ENCODE measurements at regions not wholly inside any gene's neighbourhood (a gene's known extent, or its start where the extent isn't known, plus 50 kb on each side); places are given as distances from the start of the nearest gene placed in this dataset.

DNA sequence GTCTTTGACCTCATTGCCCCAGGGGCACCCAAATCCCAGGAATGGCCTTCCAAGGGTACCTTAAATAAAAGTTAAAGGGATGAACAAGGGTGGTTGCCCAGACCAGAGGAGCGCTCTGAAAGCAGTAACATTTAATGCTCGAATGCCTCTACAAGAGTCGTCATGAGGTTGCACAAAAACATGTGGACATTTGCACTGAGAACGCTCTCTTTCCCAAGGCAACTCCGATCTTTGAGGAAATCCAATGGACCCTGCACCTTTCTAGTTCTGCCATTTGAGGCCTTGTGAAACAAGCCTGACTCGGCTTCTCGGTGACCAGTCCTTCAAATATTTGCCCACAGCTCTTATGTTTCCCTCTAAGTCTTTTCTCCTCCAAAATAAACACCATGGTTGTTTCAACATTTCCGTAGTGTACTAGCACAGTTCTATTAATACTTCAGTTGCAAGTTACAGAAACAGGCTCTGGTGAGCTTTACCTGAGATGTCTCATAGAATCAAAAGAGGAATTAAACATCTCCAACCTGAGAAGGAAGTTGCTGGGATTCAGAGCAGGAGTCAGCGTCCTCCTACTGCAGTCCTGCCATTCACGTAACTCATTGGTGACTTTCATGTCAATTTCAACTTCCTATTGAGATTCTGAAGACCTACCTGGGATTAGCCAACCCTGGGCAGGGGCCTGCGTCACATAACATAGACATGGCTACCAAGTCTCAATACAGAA, 168.8 kb upstream of the RAI14 start:
- in situ Hi-C loops (cut with HindIII; ENCODE audit: low pct_unique_long_range_greater_than_20kb, low sequenced_read_pairs): no loop called here

DNA sequence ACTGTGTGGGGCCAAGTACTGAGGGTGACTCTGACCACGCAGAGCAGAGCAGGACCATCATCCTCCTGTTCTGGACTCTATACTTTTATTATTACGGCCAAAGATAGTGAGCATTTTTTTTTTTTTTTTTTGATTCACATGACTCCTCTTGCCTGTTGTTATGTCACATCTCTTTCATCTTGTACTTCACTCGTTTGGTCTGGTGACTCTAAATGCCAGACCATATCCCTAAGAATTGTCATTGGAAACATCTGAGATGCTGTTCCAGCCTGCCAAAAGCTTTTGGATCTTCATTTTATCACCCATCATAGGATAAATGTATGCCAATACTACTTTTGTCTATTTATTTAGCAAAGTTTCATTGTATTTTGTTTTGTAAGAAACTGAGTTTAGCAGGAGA, 168.2 kb upstream of the RAI14 start:
- in situ Hi-C loops (cut with HindIII; ENCODE audit: low pct_unique_long_range_greater_than_20kb, low sequenced_read_pairs): no loop called here
- no peak for DNase-seq (ENCODE audit: low read depth, low spot score)

More for the DNA sequence above, 168.8 kb upstream of the RAI14 start:
- DNase-seq (ENCODE audit: low read depth, low spot score): no peak

DNA sequence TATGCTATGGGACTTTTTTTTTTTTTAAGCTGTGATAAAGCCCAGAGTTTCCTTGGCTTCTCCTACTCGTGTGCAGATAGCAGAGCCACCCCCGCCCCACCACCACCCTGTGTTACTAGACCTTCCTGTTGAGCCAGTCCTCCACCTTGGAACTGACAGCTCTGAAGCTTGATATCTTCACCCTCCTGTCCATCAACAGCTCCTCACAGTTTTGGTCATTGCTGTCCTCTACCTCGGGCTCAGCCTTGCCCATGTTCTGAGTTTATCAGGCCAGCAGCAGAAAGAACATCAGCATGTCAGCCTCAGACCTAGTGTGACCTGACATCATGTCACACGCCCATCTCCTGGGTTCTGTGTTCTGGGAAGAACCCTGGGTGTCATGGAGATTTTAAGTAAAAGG, 167.1 kb upstream of the RAI14 start:
- no peak for DNase-seq (ENCODE audit: low read depth, low spot score)
- in situ Hi-C loops (cut with HindIII; ENCODE audit: low pct_unique_long_range_greater_than_20kb, low sequenced_read_pairs): no loop called here

- DNase-seq (ENCODE audit: low read depth, low spot score): no peak
- in situ Hi-C loops (cut with HindIII; ENCODE audit: low pct_unique_long_range_greater_than_20kb, low sequenced_read_pairs): no loop called here
These were observed 165.4 kb upstream of the RAI14 start for GRCh38 chr5:34490506-34491250.

- DNase-seq (ENCODE audit: low read depth, low spot score): no peak
- in situ Hi-C loops (cut with HindIII; ENCODE audit: low pct_unique_long_range_greater_than_20kb, low sequenced_read_pairs): no loop called here
These were observed 164.9 kb upstream of the RAI14 start for GRCh38 chr5:34491251-34491620.

DNA sequence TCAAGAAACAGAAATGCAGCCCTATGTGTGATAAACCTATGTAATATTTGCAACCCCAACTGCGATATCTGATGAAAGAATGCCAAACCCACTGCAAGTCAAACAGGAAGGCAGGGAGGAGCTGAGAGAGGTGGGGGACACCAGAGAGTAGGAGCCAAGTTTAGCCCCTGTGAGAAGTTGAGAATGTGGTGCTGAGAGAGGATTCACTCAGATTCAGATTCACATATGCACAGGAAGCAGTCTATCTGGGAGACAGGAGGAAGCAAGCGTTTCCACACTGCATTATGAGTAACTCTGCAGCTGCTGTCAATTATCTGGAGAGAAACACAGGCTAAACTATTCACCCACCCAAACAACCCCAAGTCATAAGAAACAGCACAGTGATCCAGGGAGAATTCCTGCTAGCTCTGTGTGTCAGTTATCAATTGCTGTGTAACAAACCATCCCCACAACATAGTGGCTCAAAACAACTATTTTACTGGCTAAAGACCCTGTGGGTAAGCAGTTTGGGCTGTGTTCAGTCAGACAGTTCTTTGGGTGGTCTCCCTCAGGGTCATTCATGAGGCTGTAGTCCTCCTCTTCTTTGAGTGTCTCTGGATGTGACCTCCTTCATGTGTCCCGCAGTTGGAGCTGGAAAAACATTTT, 161.9 kb upstream of the RAI14 start:
- in situ Hi-C loops (cut with HindIII; ENCODE audit: low pct_unique_long_range_greater_than_20kb, low sequenced_read_pairs): no loop called here
- no peak for DNase-seq (ENCODE audit: low read depth, low spot score)

DNA sequence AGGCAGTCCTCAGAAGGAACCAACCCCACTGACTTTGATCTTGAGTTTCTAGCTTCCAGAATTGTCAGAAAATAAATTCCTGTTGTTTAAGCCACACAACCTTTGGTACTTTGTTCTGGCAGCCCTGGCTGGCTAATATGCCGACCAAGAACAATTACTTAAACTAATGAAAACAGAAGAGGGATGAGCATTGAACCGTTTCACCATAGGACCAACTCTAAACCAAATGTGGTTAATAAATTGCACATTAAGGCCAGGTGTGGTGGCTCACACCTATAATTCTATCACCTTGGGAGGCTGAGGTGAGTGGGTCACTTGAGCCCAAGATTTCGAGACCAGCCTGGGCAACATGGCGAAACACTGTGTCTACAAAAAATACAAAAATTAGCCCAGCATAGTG, 160.9 kb upstream of the RAI14 start:
- DNase-seq (ENCODE audit: low read depth, low spot score): no peak
- in situ Hi-C loops (cut with HindIII; ENCODE audit: low pct_unique_long_range_greater_than_20kb, low sequenced_read_pairs): no loop called here

- no peak for DNase-seq (ENCODE audit: low read depth, low spot score)
- in situ Hi-C loops (cut with HindIII; ENCODE audit: low pct_unique_long_range_greater_than_20kb, low sequenced_read_pairs): no loop called here
These were observed 159.9 kb upstream of the RAI14 start for GRCh38 chr5:34496260-34496691.

GRCh38 chr5:34496701-34497469, 159.2 kb upstream of the RAI14 start:
- in situ Hi-C loops (cut with HindIII; ENCODE audit: low pct_unique_long_range_greater_than_20kb, low sequenced_read_pairs): no loop called here
- DNase-seq (ENCODE audit: low read depth, low spot score): no peak

- in situ Hi-C loops (cut with HindIII; ENCODE audit: low pct_unique_long_range_greater_than_20kb, low sequenced_read_pairs): no loop called here
- no peak for DNase-seq (ENCODE audit: low read depth, low spot score)
These were observed 158.7 kb upstream of the RAI14 start for GRCh38 chr5:34497470-34497808.

- no peak for DNase-seq (ENCODE audit: low read depth, low spot score)
- in situ Hi-C loops (cut with HindIII; ENCODE audit: low pct_unique_long_range_greater_than_20kb, low sequenced_read_pairs): no loop called here
These were observed 157.6 kb upstream of the RAI14 start for GRCh38 chr5:34498572-34498971.

DNA sequence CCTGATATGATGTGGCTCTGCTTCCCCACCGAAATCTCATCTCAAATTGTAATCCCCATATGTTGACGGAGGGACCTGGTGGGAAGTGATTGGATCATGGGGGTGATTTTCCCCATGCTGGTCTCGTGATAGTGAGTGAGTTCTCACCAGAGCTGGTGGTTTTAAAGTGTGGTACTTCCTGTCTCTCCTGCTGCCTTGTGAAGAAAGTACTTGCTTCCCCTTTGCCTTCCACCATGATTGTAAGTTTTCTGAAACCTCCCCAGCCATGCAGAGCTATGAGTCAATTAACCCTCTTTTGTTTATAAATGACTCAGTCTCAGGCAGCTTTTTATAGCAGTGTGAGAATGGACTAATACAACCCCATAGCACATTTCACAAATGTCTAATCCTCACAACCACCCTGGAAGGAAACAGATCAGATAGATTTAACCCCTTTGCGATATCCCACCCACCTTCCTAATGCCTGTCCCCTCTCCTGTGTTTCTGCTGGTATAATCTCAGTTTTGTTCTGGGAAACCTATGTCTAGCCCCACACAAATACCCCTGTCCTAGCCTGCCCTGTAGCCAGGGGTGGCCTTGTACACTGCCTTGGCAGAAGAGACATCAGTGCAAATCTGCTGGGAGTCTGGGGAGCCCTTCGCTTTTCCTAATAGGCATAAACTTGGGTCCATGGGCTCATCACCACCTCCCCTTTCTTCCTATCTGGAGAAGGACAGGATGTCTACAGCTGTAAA, 157.0 kb upstream of the RAI14 start:
- peak; percentile 33 for DNase-seq (ENCODE audit: low read depth, low spot score)
- in situ Hi-C loops (cut with HindIII; ENCODE audit: low pct_unique_long_range_greater_than_20kb, low sequenced_read_pairs): no loop called here

DNA sequence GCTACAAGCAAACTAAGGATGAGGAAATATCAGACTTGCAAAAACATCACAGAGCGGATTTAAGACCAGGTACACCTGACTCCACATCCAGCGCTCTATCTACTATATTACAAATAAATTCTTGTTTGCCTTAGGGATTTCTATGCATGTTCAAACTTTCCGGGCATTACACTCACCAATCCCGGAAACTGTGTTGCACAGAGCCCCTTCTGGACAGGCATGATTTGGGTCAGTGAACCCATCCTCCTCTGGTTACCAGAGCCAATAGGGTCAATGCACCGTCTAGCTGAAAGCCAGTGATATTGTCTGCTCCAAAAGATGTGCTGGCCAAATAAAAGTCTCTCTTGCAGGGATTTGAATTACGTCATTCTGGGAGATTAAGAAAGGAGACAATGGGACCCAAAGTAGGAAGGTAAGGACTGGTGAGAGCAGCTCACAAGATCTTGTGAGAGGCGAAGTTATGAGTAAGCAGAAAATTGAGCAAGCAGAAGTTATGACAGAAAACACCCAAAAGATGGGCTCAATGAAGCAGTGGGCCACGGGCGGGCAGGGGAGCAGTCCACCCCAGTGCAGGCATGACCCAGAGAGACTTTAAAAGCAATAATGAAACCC, 155.8 kb upstream of the RAI14 start:
- in situ Hi-C loops (cut with HindIII; ENCODE audit: low pct_unique_long_range_greater_than_20kb, low sequenced_read_pairs): no loop called here
- DNase-seq (ENCODE audit: low read depth, low spot score): no peak

GRCh38 chr5:34501016-34501415, 155.1 kb upstream of the RAI14 start:
- DNase-seq (ENCODE audit: low read depth, low spot score): no peak
- in situ Hi-C loops (cut with HindIII; ENCODE audit: low pct_unique_long_range_greater_than_20kb, low sequenced_read_pairs): no loop called here

DNA sequence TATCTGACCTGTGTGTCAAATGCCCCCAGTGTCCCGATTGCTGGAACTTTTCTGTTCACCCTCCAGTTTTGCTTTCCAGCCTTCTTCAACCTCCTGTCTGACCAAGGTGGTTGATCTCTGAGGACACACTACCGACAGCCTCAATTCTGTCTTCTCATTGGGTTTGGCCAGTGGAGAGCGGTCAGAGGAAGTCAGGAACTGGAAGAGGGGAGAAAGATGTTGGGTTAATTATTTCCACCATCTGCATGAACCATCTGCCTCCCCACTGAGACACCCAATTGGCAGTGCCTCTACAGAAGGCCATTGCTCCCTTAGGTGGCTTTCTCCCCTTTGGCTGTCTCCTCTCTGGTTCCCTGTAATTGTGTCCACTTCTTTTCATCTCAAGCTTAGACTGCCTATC, 154.3 kb upstream of the RAI14 start:
- in situ Hi-C loops (cut with HindIII; ENCODE audit: low pct_unique_long_range_greater_than_20kb, low sequenced_read_pairs): no loop called here
- DNase-seq (ENCODE audit: low read depth, low spot score): no peak

DNA sequence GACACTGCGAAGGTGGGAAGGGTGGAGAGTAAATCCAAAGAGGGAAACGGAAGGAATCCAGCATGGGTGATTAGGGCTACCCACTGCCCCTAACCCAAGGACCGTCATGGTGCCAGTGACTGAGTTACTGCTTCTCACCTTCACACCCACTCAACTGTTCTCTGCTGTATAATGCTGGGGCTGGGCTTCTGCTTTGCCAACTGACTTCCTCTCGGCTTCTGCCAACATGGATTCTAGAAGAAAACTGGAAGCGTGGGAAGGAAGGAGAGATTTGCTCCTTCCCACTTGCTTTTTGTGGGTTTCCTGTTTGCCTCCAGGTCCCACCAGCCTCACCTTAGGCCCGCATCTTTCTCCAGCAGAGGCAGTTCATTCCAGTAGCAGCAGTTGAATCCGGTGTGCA, 153.5 kb upstream of the RAI14 start:
- in situ Hi-C loops (cut with HindIII; ENCODE audit: low pct_unique_long_range_greater_than_20kb, low sequenced_read_pairs): no loop called here
- no peak for DNase-seq (ENCODE audit: low read depth, low spot score)

Data from SK-MEL-5 (cell line).